IPS-15b (cell line): ENCODE measurements at regions not wholly inside any gene's neighbourhood (a gene's known extent, or its start where the extent isn't known, plus 50 kb on each side); places are given as distances from the start of the nearest gene placed in this dataset.
"Not testable (repeated sequence)": the region's sequence is repeated elsewhere in the genome, so short reads cannot be mapped to it uniquely, and the experiment has no call there.

Source experiments
- H3K27me3 ChIP-seq: one replicate; pipeline ENCODE4 v1.6.1; 2013; ENCODE audit warnings: low read length; ENCODE audit not compliant: control insufficient read depth, insufficient read depth
- H3K36me3 ChIP-seq: one replicate; pipeline ENCODE4 v1.6.1; 2013; ENCODE audit warnings: low read length; ENCODE audit not compliant: control insufficient read depth, insufficient read depth
- H3K4me1 ChIP-seq: one replicate; pipeline ENCODE4 v1.6.1; 2013; ENCODE audit warnings: mild to moderate bottlenecking, low read length; ENCODE audit not compliant: control insufficient read depth, insufficient read depth
- H3K4me3 ChIP-seq: one replicate; pipeline ENCODE4 v1.5.1; 2013; ENCODE audit warnings: low read depth, low read length
- H3K9ac ChIP-seq: one replicate; pipeline ENCODE4 v1.6.1; 2013; ENCODE audit warnings: low read depth, mild to moderate bottlenecking, low read length
- H3K9me3 ChIP-seq: one replicate; pipeline ENCODE4 v1.6.1; 2013; ENCODE audit warnings: mild to moderate bottlenecking, low read length; ENCODE audit not compliant: control insufficient read depth, insufficient read depth

DNA sequence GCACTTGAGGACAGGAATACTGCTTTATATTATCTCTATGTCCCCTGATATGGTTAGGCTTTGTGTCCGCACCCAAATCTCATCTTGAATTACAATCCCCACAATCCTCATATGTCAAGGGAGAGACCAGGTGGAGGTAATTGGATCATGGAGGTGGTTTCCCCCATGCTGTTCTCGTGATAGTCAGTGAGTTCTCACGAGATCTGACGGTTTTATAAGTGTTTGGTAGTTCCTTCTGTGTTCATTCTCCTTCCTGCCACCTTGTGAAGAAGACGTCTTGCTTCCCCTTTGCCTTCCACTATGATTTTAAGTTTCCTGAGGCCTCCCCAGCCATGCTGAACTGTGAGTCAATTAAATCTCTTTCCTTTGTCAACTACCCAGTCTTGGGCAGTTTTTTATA, 51.7 kb upstream of the MDGA1 start:
- not testable (repeated sequence) for H3K9me3 ChIP-seq, H3K36me3 ChIP-seq, H3K4me3 ChIP-seq, H3K9ac ChIP-seq
- Histone ChIP-seq H3K4me1 (peaks cover 13% of the 10 kb centered on the region), H3K27me3 (peaks cover 11% of the 10 kb centered on the region)

DNA sequence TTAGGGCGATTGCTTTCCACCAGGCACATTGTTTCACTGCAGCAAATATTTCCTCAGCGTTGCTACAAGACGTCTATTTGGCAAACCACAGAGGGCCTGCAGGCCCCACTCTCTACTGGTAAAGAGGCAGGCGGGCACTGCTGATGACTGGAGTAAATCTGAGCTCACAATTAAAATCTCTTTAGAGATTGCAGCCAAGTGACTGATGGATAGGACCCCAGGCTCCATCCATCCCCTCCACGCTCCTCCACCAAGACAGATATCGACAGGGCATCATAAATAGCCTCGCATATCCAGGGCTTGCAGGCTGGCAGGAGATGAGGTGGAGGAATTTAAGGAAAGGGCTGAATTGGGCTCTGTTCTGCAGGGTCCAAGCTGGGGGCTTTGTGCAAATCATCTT, 50.4 kb upstream of the MDGA1 start:
- Histone ChIP-seq H3K4me3 (no peak overlapping the region), H3K4me1 (peaks cover 13% of the 10 kb centered on the region), H3K27me3 (peaks cover 17% of the 10 kb centered on the region), H3K36me3 (no peaks in the 10 kb centered on the region), H3K9me3 (no peaks in the 10 kb centered on the region), H3K9ac (no peak overlapping the region)
